Parathyroid adenoma (tissue), 2 donors: ENCODE measurements at regions not wholly inside any gene's neighbourhood (a gene's known extent, or its start where the extent isn't known, plus 50 kb on each side); places are given as distances from the start of the nearest gene placed in this dataset.

Experiments used
- H2AFZ ChIP-seq: fragments of 300-600 bp; sonication (generic); one replicate; pipeline ENCODE4 v1.7.0; 2017; ENCODE audit warnings: antibody characterized with exemption, mild to moderate bottlenecking
- H3K27ac ChIP-seq: fragments of 300-600 bp; sonication (generic); one replicate; pipeline ENCODE4 v1.7.0; 2017
- H3K27me3 ChIP-seq: fragments of 300-600 bp; sonication (generic); one replicate; pipeline ENCODE4 v1.7.0; 2017; ENCODE audit warnings: low read length; ENCODE audit not compliant: control insufficient read depth, insufficient read depth
- H3K36me3 ChIP-seq: fragments of 300-600 bp; sonication (generic); one replicate; pipeline ENCODE4 v1.7.0; 2017; ENCODE audit warnings: low read length; ENCODE audit not compliant: control insufficient read depth, insufficient read depth
- H3K4me1 ChIP-seq: fragments of 300-600 bp; sonication (generic); one replicate; pipeline ENCODE4 v1.7.0; 2017; ENCODE audit warnings: control low read depth
- H3K4me2 ChIP-seq: fragments of 300-600 bp; sonication (generic); one replicate; pipeline ENCODE4 v1.7.0; 2017; ENCODE audit warnings: low read length
- H3K4me3 ChIP-seq: fragments of 300-600 bp; sonication (generic); one replicate; pipeline ENCODE4 v1.7.0; 2017; ENCODE audit warnings: low read depth, low read length
- H3K79me2 ChIP-seq: fragments of 300-600 bp; sonication (generic); one replicate; pipeline ENCODE4 v1.7.0; 2017; ENCODE audit warnings: control low read depth
- H3K9ac ChIP-seq: fragments of 300-600 bp; sonication (generic); one replicate; pipeline ENCODE4 v1.7.0; 2017; ENCODE audit warnings: mild to moderate bottlenecking
- H3K9me3 ChIP-seq: fragments of 300-600 bp; sonication (generic); one replicate; pipeline ENCODE4 v1.7.0; 2017; ENCODE audit warnings: low read length; ENCODE audit not compliant: control insufficient read depth
- CTCF ChIP-seq: fragments of 300-600 bp; sonication (generic); IDR thresholded peaks from one replicate; pipeline ENCODE4 v1.7.0; 2017; ENCODE audit warnings: antibody characterized with exemption, mild to moderate bottlenecking
- donor health status: primary hyperparathyroidism.

DNA sequence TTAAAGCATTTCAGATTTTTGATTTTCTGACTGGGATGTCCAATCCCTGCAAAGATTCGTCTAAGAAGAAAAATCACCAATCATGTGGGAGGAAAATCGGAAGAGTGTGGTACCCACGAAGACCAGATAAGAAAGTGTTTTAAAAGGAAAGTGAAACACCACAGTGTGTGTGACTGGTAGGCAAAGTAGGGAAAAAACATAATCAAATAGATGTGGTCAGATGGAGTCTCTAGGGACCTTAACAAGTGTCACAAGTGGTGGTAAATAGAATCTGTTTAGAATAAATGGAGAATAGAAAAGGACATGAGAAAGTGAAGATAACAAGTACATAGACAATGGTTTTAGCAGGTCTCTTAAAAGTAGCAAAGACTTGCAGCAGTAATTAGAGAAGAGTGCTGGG is 154.6 kb downstream of the SLC30A10 start:
- no peaks in the 10 kb centered on the region for H3K36me3 ChIP-seq

DNA sequence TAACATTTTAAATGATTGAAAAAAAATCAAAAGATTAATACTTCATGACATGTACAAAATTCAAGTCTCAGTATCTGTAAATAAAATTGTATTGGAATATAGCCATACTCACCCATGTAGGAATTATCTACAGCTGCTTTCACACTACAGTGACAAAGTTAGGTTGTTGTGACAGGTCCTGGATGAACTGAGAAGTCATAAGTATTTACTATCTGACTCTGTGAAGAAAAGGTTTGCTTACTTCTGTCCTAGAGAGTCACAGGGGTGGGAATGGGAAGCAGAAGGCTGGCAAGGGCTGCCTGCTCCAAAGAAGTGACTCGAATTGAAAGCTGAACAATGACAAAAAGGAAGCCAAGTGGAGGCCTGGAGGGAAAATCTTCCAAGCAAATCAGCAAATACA is 155.2 kb downstream of the SLC30A10 start:
- no peak for TF ChIP-seq CTCF
- H3K27me3 ChIP-seq, result no peaks in the 10 kb centered on the region
- H3K36me3 ChIP-seq, result no peaks in the 10 kb centered on the region
- H3K27ac ChIP-seq, result no peak overlapping the region
- H3K79me2 ChIP-seq, result no peaks in the 10 kb centered on the region
- no peak overlapping the region for H3K9ac ChIP-seq
- H2AFZ ChIP-seq, result no peak overlapping the region
- no peaks in the 10 kb centered on the region for H3K9me3 ChIP-seq
- no peak overlapping the region for H3K4me2 ChIP-seq
- H3K4me1 ChIP-seq, result no peaks in the 10 kb centered on the region
- H3K4me3 ChIP-seq, result no peak overlapping the region

More for the DNA sequence above, 154.6 kb downstream of the SLC30A10 start:
- no peaks in the 10 kb centered on the region for H3K27me3 ChIP-seq
- H3K4me3 ChIP-seq, result no peak overlapping the region
- H3K4me1 ChIP-seq, result no peaks in the 10 kb centered on the region
- no peak for TF ChIP-seq CTCF
- no peaks in the 10 kb centered on the region for H3K79me2 ChIP-seq
- no peak overlapping the region for H3K4me2 ChIP-seq
- H3K9me3 ChIP-seq, result no peaks in the 10 kb centered on the region
- H2AFZ ChIP-seq, result no peak overlapping the region
- no peak overlapping the region for H3K9ac ChIP-seq
- H3K27ac ChIP-seq, result no peak overlapping the region

DNA sequence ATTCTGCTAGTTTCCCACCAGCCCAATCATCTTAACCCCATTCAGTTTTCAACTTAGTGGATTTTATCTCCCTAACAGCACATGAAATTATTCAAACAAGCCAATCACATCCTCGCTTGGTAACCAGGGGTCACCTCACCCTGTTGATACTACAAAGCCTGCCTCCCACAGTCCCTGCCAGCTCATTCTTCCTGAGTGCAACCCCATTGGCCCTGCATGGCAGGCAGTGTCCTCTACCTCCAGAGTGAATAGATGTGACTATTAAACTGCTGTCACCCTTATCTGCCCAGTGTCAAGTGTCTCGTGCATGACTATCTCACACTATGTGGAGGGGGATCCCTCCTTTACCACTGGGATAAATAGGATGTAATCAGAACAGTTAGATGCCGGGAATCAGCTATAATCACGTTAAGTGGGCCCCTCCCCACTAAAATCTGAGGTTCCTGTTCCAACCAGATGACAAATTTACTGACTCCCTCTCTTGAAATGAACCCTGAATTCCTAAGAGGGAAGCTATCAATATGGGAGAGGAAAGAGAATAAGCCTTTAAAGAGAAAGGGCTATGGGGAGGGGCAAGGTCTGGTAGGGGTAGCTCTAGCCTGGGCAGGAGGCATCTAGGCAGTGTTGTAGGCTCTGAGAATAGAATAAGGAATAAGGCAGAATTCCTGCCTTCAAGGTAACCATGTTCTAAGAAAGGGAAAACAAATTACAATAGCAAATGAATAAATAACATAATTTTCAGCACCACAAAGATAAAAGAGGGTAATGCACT is 155.9 kb downstream of the SLC30A10 start:
- no peak overlapping the region for H3K4me2 ChIP-seq
- no peak overlapping the region for H3K27ac ChIP-seq
- no peaks in the 10 kb centered on the region for H3K9me3 ChIP-seq
- H3K79me2 ChIP-seq, result no peaks in the 10 kb centered on the region
- no peaks in the 10 kb centered on the region for H3K27me3 ChIP-seq
- no peak overlapping the region for H2AFZ ChIP-seq
- no peak for TF ChIP-seq CTCF
- no peak overlapping the region for H3K4me3 ChIP-seq
- H3K9ac ChIP-seq, result no peak overlapping the region
- no peaks in the 10 kb centered on the region for H3K36me3 ChIP-seq
- no peaks in the 10 kb centered on the region for H3K4me1 ChIP-seq

DNA sequence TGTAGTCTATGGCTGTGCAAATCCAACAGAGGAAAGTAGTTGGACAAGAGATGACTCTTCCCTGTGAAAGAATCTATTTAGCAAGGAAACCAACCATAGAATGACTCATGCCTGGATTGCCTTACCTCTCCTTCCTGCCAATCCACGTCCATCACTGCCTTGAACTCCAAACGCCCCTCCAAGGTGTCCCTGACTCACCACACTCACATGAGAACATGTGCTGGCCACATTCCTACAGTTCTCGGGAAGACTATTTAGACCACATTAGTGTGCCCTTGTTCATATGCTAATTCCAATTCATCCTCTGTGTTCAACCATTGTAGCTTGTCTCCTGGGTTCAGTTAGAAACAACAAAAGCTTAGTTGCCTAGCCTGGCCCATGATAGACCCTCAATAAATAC is 157.3 kb downstream of the SLC30A10 start:
- H3K9me3 ChIP-seq, result no peaks in the 10 kb centered on the region
- no peak overlapping the region for H3K4me3 ChIP-seq
- H2AFZ ChIP-seq, result no peak overlapping the region
- H3K27me3 ChIP-seq, result no peaks in the 10 kb centered on the region
- H3K4me2 ChIP-seq, result no peak overlapping the region
- H3K4me1 ChIP-seq, result no peaks in the 10 kb centered on the region
- no peak overlapping the region for H3K9ac ChIP-seq
- no peaks in the 10 kb centered on the region for H3K36me3 ChIP-seq
- TF ChIP-seq CTCF, result no peak
- no peaks in the 10 kb centered on the region for H3K79me2 ChIP-seq
- H3K27ac ChIP-seq, result no peak overlapping the region

- H2AFZ ChIP-seq, result no peak overlapping the region
- no peak overlapping the region for H3K4me2 ChIP-seq
- H3K9ac ChIP-seq, result no peak overlapping the region
- TF ChIP-seq CTCF, result no peak
- H3K27me3 ChIP-seq, result no peaks in the 10 kb centered on the region
- H3K79me2 ChIP-seq, result no peaks in the 10 kb centered on the region
- H3K36me3 ChIP-seq, result no peaks in the 10 kb centered on the region
- no peak overlapping the region for H3K4me3 ChIP-seq
- no peak overlapping the region for H3K27ac ChIP-seq
- H3K9me3 ChIP-seq, result no peaks in the 10 kb centered on the region
- H3K4me1 ChIP-seq, result no peaks in the 10 kb centered on the region
Observed at GRCh38 chr1:219763321-219763720, 150.4 kb upstream of the ZC3H11B start.
